CD14-positive monocyte (primary cell): ENCODE measurements at regions not wholly inside any gene's neighbourhood (a gene's known extent, or its start where the extent isn't known, plus 50 kb on each side); places are given as distances from the start of the nearest gene placed in this dataset.

ENCODE experiments used
- DNase-seq, 3 donors: peaks; one replicate each; pipeline ENCODE4 v3.0.0-alpha.2; 2011 to 2022
- H2AFZ ChIP-seq: 2 replicates; pipeline ENCODE4 v1.6.0; 2012; ENCODE audit warnings: mild to moderate bottlenecking, low read depth, low read length, inconsistent platforms; ENCODE audit not compliant: insufficient read depth, poor library complexity, severe bottlenecking
- H3K27ac ChIP-seq, 2 donors: 1 replicate in 1 of 2; 2 replicates in 1 of 2; pipeline ENCODE4 v1.5.1; 2012 to 2013; ENCODE audit warnings: low read length in 2 of 2, control low read depth in 1 of 2, inconsistent platforms in 1 of 2, low read depth in 1 of 2, mild to moderate bottlenecking in 1 of 2
- H3K27me3 ChIP-seq, 2 donors: one replicate each; pipeline versions ENCODE4 v1.6.0 to v1.6.1; 2011 to 2013; ENCODE audit warnings: low read length in 2 of 2; ENCODE audit not compliant: control insufficient read depth in 2 of 2, insufficient read depth in 2 of 2
- H3K36me3 ChIP-seq, 2 donors: replicated peaks in 1 of 2; 1 replicate in 1 of 2; 2 replicates in 1 of 2; pipeline versions ENCODE4 v1.5.1 to v1.6.1; 2012 to 2013; ENCODE audit warnings: low read length in 2 of 2, control low read depth in 1 of 2, inconsistent platforms in 1 of 2, mild to moderate bottlenecking in 1 of 2; ENCODE audit not compliant: insufficient read depth in 2 of 2, control insufficient read depth in 1 of 2
- H3K4me1 ChIP-seq, 2 donors: 1 replicate in 1 of 2; 2 replicates in 1 of 2; pipeline versions ENCODE4 v1.5.1 to v1.6.1; 2012 to 2013; ENCODE audit warnings: low read length in 2 of 2, control low read depth in 1 of 2, inconsistent platforms in 1 of 2, mild to moderate bottlenecking in 1 of 2, moderate library complexity in 1 of 2; ENCODE audit not compliant: insufficient read depth in 2 of 2, control insufficient read depth in 1 of 2
- H3K4me2 ChIP-seq: replicated peaks from 2 replicates; pipeline ENCODE3; 2012; ENCODE audit warnings: low read length, moderate library complexity, mild to moderate bottlenecking; ENCODE audit not compliant: poor library complexity, severe bottlenecking; ENCODE audit errors: extremely low read depth
- H3K4me3 ChIP-seq, 3 experiments: fragments of 200-600 bp in 1 of 3; sonication (generic) in 1 of 3; replicated peaks in 1 of 3; 1 replicate in 2 of 3; 2 replicates in 1 of 3; pipeline ENCODE4 v1.5.1; 2011 to 2013; ENCODE audit warnings: low read length in 3 of 3, mild to moderate bottlenecking in 3 of 3, control low read depth in 2 of 3, low read depth in 2 of 3, inconsistent platforms in 1 of 3, moderate library complexity in 1 of 3
- H3K79me2 ChIP-seq: 2 replicates; pipeline ENCODE4 v1.6.0; 2012; ENCODE audit warnings: mild to moderate bottlenecking, control low read depth, inconsistent platforms, low read length, moderate library complexity; ENCODE audit not compliant: insufficient read depth
- H3K9ac ChIP-seq: 2 replicates; pipeline ENCODE4 v1.6.0; 2017; ENCODE audit warnings: low read length, mild to moderate bottlenecking; ENCODE audit not compliant: insufficient read depth, poor library complexity, severe bottlenecking
- H3K9me3 ChIP-seq, 2 donors: replicated peaks in 1 of 2; 1 replicate in 1 of 2; 2 replicates in 1 of 2; pipeline versions ENCODE4 v1.5.1 to v1.6.1; 2012 to 2013; ENCODE audit warnings: low read length in 2 of 2, control low read depth in 1 of 2; ENCODE audit not compliant: control insufficient read depth in 1 of 2, insufficient read depth in 1 of 2
- H4K20me1 ChIP-seq: 2 replicates; pipeline ENCODE4 v1.6.0; 2012; ENCODE audit warnings: mild to moderate bottlenecking, low read length, control low read depth, moderate library complexity; ENCODE audit not compliant: insufficient read depth
- H3K27ac Mint-ChIP-seq, 7 donors: one replicate each; pipeline ENCODE4 v1.8.0; 2020; ENCODE audit warnings: mild to moderate bottlenecking in 7 of 7, mixed read lengths in 7 of 7, moderate library complexity in 6 of 7, inconsistent platforms in 2 of 7
- H3K27me3 Mint-ChIP-seq, 3 donors: one replicate each; pipeline ENCODE4 v1.8.0; 2021 to 2022; ENCODE audit warnings: low read depth in 3 of 3, mild to moderate bottlenecking in 3 of 3, mixed read lengths in 3 of 3, moderate library complexity in 3 of 3, inconsistent platforms in 1 of 3
- H3K36me3 Mint-ChIP-seq, 2 donors: one replicate each; pipeline ENCODE4 v1.8.0; 2020; ENCODE audit warnings: mixed read lengths in 2 of 2, inconsistent platforms in 1 of 2, mild to moderate bottlenecking in 1 of 2
- H3K4me1 Mint-ChIP-seq: one replicate; pipeline ENCODE4 v1.8.0; 2020; ENCODE audit warnings: mild to moderate bottlenecking, mixed read lengths
- H3K4me3 Mint-ChIP-seq, 2 donors: one replicate each; pipeline ENCODE4 v1.8.0; 2020; ENCODE audit warnings: mild to moderate bottlenecking in 2 of 2, mixed read lengths in 2 of 2, moderate library complexity in 1 of 2
- H3K9me3 Mint-ChIP-seq, 7 donors: one replicate each; pipeline ENCODE4 v1.8.0; 2020 to 2022; ENCODE audit warnings: mixed read lengths in 7 of 7, mild to moderate bottlenecking in 6 of 7, moderate library complexity in 6 of 7, inconsistent platforms in 2 of 7
- CTCF ChIP-seq: fragments of 200-600 bp; IDR thresholded peaks from one replicate; pipeline ENCODE4 v1.8.0; 2022; ENCODE audit warnings: antibody characterized with exemption, mild to moderate bottlenecking
- WGBS: methylation state at CpG from one replicate; pipeline ENCODE4 v1.1.5; 2013; ENCODE audit warnings: missing lambda C conversion rate; ENCODE audit not compliant: insufficient coverage; 5-methylcytosine and 5-hydroxymethylcytosine counted together
- intact Hi-C, 2 donors: fragments of 100-400 bp; cut with micrococcal nuclease; formaldehyde crosslinking; loops; one replicate each; pipeline versions ENCODE4 v1.15.0 to v1.15.1; 2023

- no peaks in the 10 kb centered on the region for H3K36me3 Mint-ChIP-seq
- no peaks in the 10 kb centered on the region for H3K4me1 Mint-ChIP-seq
- H3K4me3 ChIP-seq, result no peak overlapping the region
- no peak overlapping the region for H3K27ac ChIP-seq
- WGBS, result no CpG with 5 or more reads among the region's 2 CpGs
- DNase-seq, result no peak
- intact Hi-C loops, result no loop called here
- no peaks in the 10 kb centered on the region for H3K36me3 ChIP-seq
- TF ChIP-seq CTCF, result no peak
- H3K9me3 ChIP-seq, result no peaks in the 10 kb centered on the region
- no peaks in the 10 kb centered on the region for H3K27me3 Mint-ChIP-seq
- H2AFZ ChIP-seq, result no peak overlapping the region
- no peaks in the 10 kb centered on the region for H3K4me1 ChIP-seq
- no peaks in the 10 kb centered on the region for H3K27me3 ChIP-seq
- no peaks in the 10 kb centered on the region for H3K79me2 ChIP-seq
- H3K4me3 Mint-ChIP-seq, result no peak overlapping the region
- peaks cover 0 to 5% (median 3%) of the 10 kb centered on the region in 7 donors for H3K9me3 Mint-ChIP-seq
- H4K20me1 ChIP-seq, result no peaks in the 10 kb centered on the region
- no peak overlapping the region for H3K4me2 ChIP-seq
- H3K27ac Mint-ChIP-seq, result no peak overlapping the region
- no peak overlapping the region for H3K9ac ChIP-seq
These were observed 520.2 kb upstream of the NUDT12 start for GRCh38 chr5:104082754-104083153.

- no peaks in the 10 kb centered on the region for H3K9me3 ChIP-seq
- no peak for DNase-seq
- no peak overlapping the region for H3K27ac ChIP-seq
- H3K4me1 ChIP-seq, result no peaks in the 10 kb centered on the region
- H3K4me3 Mint-ChIP-seq, result no peak overlapping the region
- intact Hi-C loops, result no loop called here
- no peak overlapping the region for H3K4me2 ChIP-seq
- H3K9ac ChIP-seq, result no peak overlapping the region
- H3K27ac Mint-ChIP-seq, result no peak overlapping the region
- H3K4me3 ChIP-seq, result no peak overlapping the region
- H3K4me1 Mint-ChIP-seq, result no peaks in the 10 kb centered on the region
- no peaks in the 10 kb centered on the region for H3K36me3 ChIP-seq
- H3K36me3 Mint-ChIP-seq, result no peaks in the 10 kb centered on the region
- no peak for TF ChIP-seq CTCF
- no peak overlapping the region for H2AFZ ChIP-seq
- H3K79me2 ChIP-seq, result no peaks in the 10 kb centered on the region
- no peaks in the 10 kb centered on the region for H4K20me1 ChIP-seq
- peaks cover 0 to 5% (median 3%) of the 10 kb centered on the region in 7 donors for H3K9me3 Mint-ChIP-seq
- no peaks in the 10 kb centered on the region for H3K27me3 ChIP-seq
- H3K27me3 Mint-ChIP-seq, result no peaks in the 10 kb centered on the region
These were observed 518.6 kb upstream of the NUDT12 start for GRCh38 chr5:104081232-104081631.
